ENCODE measurements at regions not wholly inside any gene's neighbourhood (a gene's known extent, or its start where the extent isn't known, plus 50 kb on each side); places are given as distances from the start of the nearest gene placed in this dataset.

DNA sequence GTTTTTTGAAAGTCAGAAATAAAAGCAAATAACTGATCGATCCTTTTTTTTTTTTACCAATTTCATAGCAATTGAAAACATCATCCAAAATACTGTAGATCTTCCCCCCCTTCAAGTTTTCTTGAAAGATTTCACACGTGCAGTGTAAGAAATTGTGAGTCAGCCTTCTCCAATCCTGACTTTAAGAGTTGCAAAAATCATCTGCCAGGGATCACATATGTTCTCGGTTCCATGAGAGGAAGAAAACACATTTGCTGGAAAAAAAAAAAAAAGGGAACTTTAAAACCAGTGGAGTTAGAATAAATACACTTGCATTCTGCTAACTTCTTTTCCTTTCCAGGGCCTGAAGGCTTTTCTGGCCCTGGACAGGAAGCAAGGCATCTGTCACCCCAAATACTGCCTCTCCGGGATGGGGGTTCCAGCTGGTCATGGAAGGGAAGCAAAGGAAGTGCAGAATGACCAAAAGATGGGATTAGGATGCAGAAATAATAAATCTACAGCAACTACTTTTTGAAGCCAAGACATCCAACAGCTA is 198.4 kb upstream of the KIAA1217 start:
- TF ChIP-seq, protein P1, sequence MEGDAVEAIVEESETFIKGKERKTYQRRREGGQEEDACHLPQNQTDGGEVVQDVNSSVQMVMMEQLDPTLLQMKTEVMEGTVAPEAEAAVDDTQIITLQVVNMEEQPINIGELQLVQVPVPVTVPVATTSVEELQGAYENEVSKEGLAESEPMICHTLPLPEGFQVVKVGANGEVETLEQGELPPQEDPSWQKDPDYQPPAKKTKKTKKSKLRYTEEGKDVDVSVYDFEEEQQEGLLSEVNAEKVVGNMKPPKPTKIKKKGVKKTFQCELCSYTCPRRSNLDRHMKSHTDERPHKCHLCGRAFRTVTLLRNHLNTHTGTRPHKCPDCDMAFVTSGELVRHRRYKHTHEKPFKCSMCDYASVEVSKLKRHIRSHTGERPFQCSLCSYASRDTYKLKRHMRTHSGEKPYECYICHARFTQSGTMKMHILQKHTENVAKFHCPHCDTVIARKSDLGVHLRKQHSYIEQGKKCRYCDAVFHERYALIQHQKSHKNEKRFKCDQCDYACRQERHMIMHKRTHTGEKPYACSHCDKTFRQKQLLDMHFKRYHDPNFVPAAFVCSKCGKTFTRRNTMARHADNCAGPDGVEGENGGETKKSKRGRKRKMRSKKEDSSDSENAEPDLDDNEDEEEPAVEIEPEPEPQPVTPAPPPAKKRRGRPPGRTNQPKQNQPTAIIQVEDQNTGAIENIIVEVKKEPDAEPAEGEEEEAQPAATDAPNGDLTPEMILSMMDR (IDR thresholded peaks at IDR 0.05): no peak
- TF ChIP-seq POLR2AphosphoS5 (IDR thresholded peaks at IDR 0.05): no peak
- TF ChIP-seq POLR2A (IDR thresholded peaks at IDR 0.05): no peak
